ENCODE measurements at regions not wholly inside any gene's neighbourhood (a gene's known extent, or its start where the extent isn't known, plus 50 kb on each side); places are given as distances from the start of the nearest gene placed in this dataset.

DNA sequence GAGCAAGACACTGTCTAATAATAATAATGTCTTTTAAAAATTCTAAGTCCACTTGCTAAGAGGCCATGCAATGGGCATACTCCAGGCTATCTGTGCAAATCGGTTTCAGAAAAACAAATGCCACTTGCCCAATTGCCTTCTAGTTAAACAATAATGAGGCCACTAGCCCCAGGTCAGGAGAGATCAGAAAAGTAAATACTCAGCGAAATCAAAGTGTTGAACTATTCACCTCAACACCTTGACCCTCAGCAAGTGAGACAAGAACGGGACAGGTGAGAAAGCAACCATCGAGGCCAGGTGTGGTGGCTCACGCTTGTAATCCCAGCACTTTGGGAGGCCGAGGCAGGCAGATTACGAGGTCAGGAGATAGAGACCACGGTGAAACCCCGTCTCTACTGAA is 72.3 kb upstream of the SYN3 start (continued):
- TF ChIP-seq, protein P1, sequence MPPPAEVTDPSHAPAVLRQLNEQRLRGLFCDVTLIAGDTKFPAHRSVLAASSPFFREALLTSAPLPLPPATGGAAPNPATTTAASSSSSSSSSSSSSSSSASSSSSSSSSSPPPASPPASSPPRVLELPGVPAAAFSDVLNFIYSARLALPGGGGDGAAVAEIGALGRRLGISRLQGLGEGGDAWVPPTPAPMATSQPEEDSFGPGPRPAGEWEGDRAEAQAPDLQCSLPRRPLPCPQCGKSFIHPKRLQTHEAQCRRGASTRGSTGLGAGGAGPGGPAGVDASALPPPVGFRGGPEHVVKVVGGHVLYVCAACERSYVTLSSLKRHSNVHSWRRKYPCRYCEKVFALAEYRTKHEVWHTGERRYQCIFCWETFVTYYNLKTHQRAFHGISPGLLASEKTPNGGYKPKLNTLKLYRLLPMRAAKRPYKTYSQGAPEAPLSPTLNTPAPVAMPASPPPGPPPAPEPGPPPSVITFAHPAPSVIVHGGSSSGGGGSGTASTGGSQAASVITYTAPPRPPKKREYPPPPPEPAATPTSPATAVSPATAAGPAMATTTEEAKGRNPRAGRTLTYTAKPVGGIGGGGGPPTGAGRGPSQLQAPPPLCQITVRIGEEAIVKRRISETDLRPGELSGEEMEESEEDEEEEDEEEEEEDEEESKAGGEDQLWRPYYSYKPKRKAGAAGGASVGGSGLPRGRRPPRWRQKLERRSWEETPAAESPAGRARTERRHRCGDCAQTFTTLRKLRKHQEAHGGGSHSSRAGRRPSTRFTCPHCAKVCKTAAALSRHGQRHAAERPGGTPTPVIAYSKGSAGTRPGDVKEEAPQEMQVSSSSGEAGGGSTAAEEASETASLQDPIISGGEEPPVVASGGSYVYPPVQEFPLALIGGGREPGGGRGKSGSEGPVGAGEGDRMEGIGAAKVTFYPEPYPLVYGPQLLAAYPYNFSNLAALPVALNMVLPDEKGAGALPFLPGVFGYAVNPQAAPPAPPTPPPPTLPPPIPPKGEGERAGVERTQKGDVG (CRISPR knock-in tag; IDR thresholded peaks at IDR 0.05; ENCODE audit: borderline replicate concordance), result no peak
- TF ChIP-seq ZMYM4 (CRISPR knock-in tag; IDR thresholded peaks at IDR 0.05) (peak; percentile 43; the same call in 1 of the 2 replicates), RARG (CRISPR knock-in tag; IDR thresholded peaks at IDR 0.05; ENCODE audit: low read depth) (no peak), SMYD3 (CRISPR knock-in tag; IDR thresholded peaks at IDR 0.05) (no peak), ZFP37 (CRISPR knock-in tag; IDR thresholded peaks at IDR 0.05; ENCODE audit: borderline replicate concordance) (no peak), ZNF260 (CRISPR knock-in tag; IDR thresholded peaks at IDR 0.05; ENCODE audit: borderline replicate concordance, low read depth) (no peak), TEAD3 (CRISPR knock-in tag; optimal IDR thresholded peaks at IDR 0.05; ENCODE audit: borderline replicate concordance) (peak; percentile 62), ZNF225 (CRISPR knock-in tag; IDR thresholded peaks at IDR 0.05) (no peak), KLF9 (CRISPR knock-in tag; IDR thresholded peaks at IDR 0.05; ENCODE audit: low read depth) (no peak), FOSL2 (CRISPR knock-in tag; IDR thresholded peaks at IDR 0.05) (no peak; the same call in 1 of the 2 replicates), SNAPC2 (CRISPR knock-in tag; IDR thresholded peaks at IDR 0.05) (no peak), NFKB2 (CRISPR knock-in tag; IDR thresholded peaks at IDR 0.05; ENCODE audit: borderline replicate concordance) (no peak), ZNF264 (CRISPR knock-in tag; IDR thresholded peaks at IDR 0.05) (no peak), MIER3 (CRISPR knock-in tag; IDR thresholded peaks at IDR 0.05; ENCODE audit: borderline replicate concordance) (0 out of 2 replicates have a peak, but pooled peaks have one; percentile 43), NR2F1 (CRISPR knock-in tag; IDR thresholded peaks at IDR 0.05) (peak; percentile 80 to 89), REPIN1 (CRISPR knock-in tag; IDR thresholded peaks at IDR 0.05; ENCODE audit: borderline replicate concordance, low read depth) (0 out of 2 replicates have a peak, but pooled peaks have one; percentile 59), ZNF644 (CRISPR knock-in tag; IDR thresholded peaks at IDR 0.05; ENCODE audit: low read depth) (no peak), HIC2 (CRISPR knock-in tag; IDR thresholded peaks at IDR 0.05; ENCODE audit: low read depth) (no peak), ZNF543 (CRISPR knock-in tag; IDR thresholded peaks at IDR 0.05) (no peak), NR1H2 (CRISPR knock-in tag; IDR thresholded peaks at IDR 0.05; ENCODE audit: borderline replicate concordance, low read depth) (no peak), PITX1 (CRISPR knock-in tag; IDR thresholded peaks at IDR 0.05) (peak; percentile 86), NFKBIZ (CRISPR knock-in tag; IDR thresholded peaks at IDR 0.05) (0 out of 2 replicates have a peak, but pooled peaks have one; percentile 48), FOXK1 (CRISPR knock-in tag; IDR thresholded peaks at IDR 0.05; ENCODE audit: borderline replicate concordance, low read depth) (peak; percentile 36; the same call in 1 of the 2 replicates), CEBPG (CRISPR knock-in tag; IDR thresholded peaks at IDR 0.05) (peak; percentile 82), SAP130 (CRISPR knock-in tag; IDR thresholded peaks at IDR 0.05; ENCODE audit: low read depth) (peak; percentile 62)
- TF ChIP-seq, protein P2, sequence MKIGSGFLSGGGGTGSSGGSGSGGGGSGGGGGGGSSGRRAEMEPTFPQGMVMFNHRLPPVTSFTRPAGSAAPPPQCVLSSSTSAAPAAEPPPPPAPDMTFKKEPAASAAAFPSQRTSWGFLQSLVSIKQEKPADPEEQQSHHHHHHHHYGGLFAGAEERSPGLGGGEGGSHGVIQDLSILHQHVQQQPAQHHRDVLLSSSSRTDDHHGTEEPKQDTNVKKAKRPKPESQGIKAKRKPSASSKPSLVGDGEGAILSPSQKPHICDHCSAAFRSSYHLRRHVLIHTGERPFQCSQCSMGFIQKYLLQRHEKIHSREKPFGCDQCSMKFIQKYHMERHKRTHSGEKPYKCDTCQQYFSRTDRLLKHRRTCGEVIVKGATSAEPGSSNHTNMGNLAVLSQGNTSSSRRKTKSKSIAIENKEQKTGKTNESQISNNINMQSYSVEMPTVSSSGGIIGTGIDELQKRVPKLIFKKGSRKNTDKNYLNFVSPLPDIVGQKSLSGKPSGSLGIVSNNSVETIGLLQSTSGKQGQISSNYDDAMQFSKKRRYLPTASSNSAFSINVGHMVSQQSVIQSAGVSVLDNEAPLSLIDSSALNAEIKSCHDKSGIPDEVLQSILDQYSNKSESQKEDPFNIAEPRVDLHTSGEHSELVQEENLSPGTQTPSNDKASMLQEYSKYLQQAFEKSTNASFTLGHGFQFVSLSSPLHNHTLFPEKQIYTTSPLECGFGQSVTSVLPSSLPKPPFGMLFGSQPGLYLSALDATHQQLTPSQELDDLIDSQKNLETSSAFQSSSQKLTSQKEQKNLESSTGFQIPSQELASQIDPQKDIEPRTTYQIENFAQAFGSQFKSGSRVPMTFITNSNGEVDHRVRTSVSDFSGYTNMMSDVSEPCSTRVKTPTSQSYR (CRISPR knock-in tag; IDR thresholded peaks at IDR 0.05; ENCODE audit: borderline replicate concordance), result no peak

Measured in HepG2 (cell line).